Right lobe of liver (tissue), 6 donors: ENCODE measurements at regions not wholly inside any gene's neighbourhood (a gene's known extent, or its start where the extent isn't known, plus 50 kb on each side); places are given as distances from the start of the nearest gene placed in this dataset.

Experiments
- ATAC-seq, 4 donors: fragments of 200-7000 bp; cut with Tn5 transposase; one replicate each; pipeline ENCODE4 v1.9.1; 2020; ENCODE audit warnings: mild to moderate bottlenecking in 4 of 4, moderate library complexity in 4 of 4
- DNase-seq, 3 donors: peaks; one replicate each; pipeline ENCODE4 v3.0.0-alpha.2; 2020
- H3K27ac ChIP-seq, 3 donors: fragments of 200-600 bp; one replicate each; pipeline ENCODE4 v1.8.0; 2022
- H3K27me3 ChIP-seq, 2 donors: fragments of 200-600 bp; one replicate each; pipeline ENCODE4 v1.8.0; 2022
- H3K36me3 ChIP-seq, 4 donors: fragments of 200-600 bp; sonication (generic) in 1 of 4; one replicate each; pipeline versions ENCODE4 v1.5.1 to v1.8.0; 2017 to 2022; ENCODE audit warnings: control low read depth in 1 of 4
- H3K4me1 ChIP-seq, 4 donors: fragments of 200-600 bp; sonication (generic) in 1 of 4; one replicate each; pipeline versions ENCODE4 v1.5.1 to v1.8.0; 2017 to 2022; ENCODE audit warnings: control low read depth in 1 of 4
- H3K4me3 ChIP-seq, 3 donors: fragments of 200-600 bp; one replicate each; pipeline ENCODE4 v1.8.0; 2022
- H3K9me3 ChIP-seq, 4 donors: fragments of 200-600 bp; sonication (generic) in 1 of 4; one replicate each; pipeline versions ENCODE4 v1.5.1 to v1.8.0; 2017 to 2022; ENCODE audit warnings: control low read depth in 1 of 4
- POLR2A ChIP-seq: fragments of 450-650 bp; IDR thresholded peaks from one replicate; pipeline ENCODE4 v1.6.1; 2017; ENCODE audit warnings: antibody characterized with exemption, mild to moderate bottlenecking
- WGBS: methylation state at CpG from one replicate; pipeline ENCODE4 v1.1.6; 2018; ENCODE audit warnings: low coverage, low lambda C conversion rate; ENCODE audit not compliant: insufficient coverage; ENCODE audit errors: missing lambda C conversion rate; 5-methylcytosine and 5-hydroxymethylcytosine counted together
- intact Hi-C, 2 donors: fragments of 100-400 bp; cut with DNase I; formaldehyde crosslinking; loops; one replicate each; pipeline versions ENCODE4 v1.11.2 to v1.14.1; 2022
- TF ChIP-seq, protein P1 (sequence below), 4 donors: fragments of 200-600 bp in 3 of 4; fragments of 450-650 bp in 1 of 4; IDR thresholded peaks; one replicate each; pipeline versions ENCODE4 v1.5.1 to v1.8.0; 2016 to 2022; ENCODE audit warnings: antibody characterized with exemption in 4 of 4, mild to moderate bottlenecking in 2 of 4
- donor health status: DM: no; HTN: yes; CAD: no.
- donor health status: DM: no; HTN: no; CAD: no.
- donor health status: DM: no; HTN: no; CAD: no.
- donor health status: DM: no; HTN: yes; CAD: no.
- donor health status: DM: no; HTN: yes; CAD: no.

GRCh38 chr14:43362586-43362985 lies 1144.5 kb downstream of the FSCB start:
- intact Hi-C loops: no loop called here
- Histone ChIP-seq H3K36me3 (no peaks in the 10 kb centered on the region), H3K9me3 (no peaks in the 10 kb centered on the region), H3K27ac (no peak overlapping the region), H3K27me3 (no peaks in the 10 kb centered on the region), H3K4me3 (no peak overlapping the region), H3K4me1 (no peaks in the 10 kb centered on the region)
- ATAC-seq (no peak), DNase-seq (no peak)
- TF ChIP-seq, protein P1, sequence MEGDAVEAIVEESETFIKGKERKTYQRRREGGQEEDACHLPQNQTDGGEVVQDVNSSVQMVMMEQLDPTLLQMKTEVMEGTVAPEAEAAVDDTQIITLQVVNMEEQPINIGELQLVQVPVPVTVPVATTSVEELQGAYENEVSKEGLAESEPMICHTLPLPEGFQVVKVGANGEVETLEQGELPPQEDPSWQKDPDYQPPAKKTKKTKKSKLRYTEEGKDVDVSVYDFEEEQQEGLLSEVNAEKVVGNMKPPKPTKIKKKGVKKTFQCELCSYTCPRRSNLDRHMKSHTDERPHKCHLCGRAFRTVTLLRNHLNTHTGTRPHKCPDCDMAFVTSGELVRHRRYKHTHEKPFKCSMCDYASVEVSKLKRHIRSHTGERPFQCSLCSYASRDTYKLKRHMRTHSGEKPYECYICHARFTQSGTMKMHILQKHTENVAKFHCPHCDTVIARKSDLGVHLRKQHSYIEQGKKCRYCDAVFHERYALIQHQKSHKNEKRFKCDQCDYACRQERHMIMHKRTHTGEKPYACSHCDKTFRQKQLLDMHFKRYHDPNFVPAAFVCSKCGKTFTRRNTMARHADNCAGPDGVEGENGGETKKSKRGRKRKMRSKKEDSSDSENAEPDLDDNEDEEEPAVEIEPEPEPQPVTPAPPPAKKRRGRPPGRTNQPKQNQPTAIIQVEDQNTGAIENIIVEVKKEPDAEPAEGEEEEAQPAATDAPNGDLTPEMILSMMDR (IDR thresholded peaks at IDR 0.05): no peak
- no peak for TF ChIP-seq POLR2A
- no CpG with 5 or more reads among the region's 3 CpGs for WGBS

GRCh38 chr14:43361751-43362150 lies 1145.3 kb downstream of the FSCB start:
- no peaks in the 10 kb centered on the region for H3K27me3 ChIP-seq
- H3K4me1 ChIP-seq: no peaks in the 10 kb centered on the region
- no peak for DNase-seq
- ATAC-seq: no peak
- intact Hi-C loops: no loop called here
- no peak for TF ChIP-seq POLR2A
- TF ChIP-seq, protein P1 (IDR thresholded peaks at IDR 0.05): no peak
- H3K27ac ChIP-seq: no peak overlapping the region
- no peaks in the 10 kb centered on the region for H3K9me3 ChIP-seq
- no peak overlapping the region for H3K4me3 ChIP-seq
- no peaks in the 10 kb centered on the region for H3K36me3 ChIP-seq

DNA sequence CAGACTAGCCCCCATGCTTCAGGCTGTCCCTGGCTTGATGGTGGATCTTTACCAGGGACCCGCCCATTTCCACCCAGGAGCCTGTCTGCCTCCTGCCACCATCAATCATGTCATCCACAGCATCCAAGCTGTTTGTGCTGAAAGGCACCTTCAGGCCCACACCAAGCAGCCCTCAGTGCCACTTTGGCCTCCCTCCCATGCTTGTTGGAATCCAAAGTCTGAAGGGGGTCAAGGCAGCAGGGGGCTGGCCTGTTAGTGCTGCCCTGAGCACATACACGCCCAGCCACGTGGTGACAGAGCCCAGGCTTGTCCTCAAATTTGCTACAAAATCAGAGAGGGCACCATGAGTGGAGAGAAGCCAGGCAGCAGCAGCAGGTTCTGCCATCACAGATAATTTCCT lies 1146.8 kb downstream of the FSCB start:
- DNase-seq: no peak
- no peak overlapping the region for H3K4me3 ChIP-seq
- H3K27me3 ChIP-seq: no peaks in the 10 kb centered on the region
- intact Hi-C loops: no loop called here
- no peak overlapping the region for H3K27ac ChIP-seq
- no peaks in the 10 kb centered on the region for H3K4me1 ChIP-seq
- 29% methylated on average over 2 of the region's 3 CpGs for WGBS
- H3K36me3 ChIP-seq: no peaks in the 10 kb centered on the region
- no peaks in the 10 kb centered on the region for H3K9me3 ChIP-seq
- ATAC-seq: no peak
- no peak for TF ChIP-seq POLR2A
- TF ChIP-seq, protein P1 (IDR thresholded peaks at IDR 0.05): no peak

DNA sequence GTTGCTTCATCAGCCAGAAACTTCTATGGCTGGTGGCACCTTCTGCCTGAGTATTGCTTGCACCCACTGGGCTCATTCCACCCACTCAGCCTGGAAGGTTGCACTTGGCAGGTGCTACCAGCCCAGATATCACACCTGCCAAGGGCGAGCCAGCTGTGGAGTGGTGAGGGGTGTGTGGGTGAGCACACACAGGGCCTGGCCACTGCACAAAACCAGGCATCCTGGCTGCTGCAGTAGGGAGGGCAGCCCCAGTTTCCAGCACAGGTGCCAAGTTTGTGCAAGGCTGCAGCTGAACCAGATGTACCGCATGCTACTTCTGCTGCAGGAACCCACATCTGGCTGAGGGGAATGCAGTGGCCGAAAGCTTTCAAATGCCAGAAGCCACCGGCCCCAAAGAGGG lies 1147.8 kb downstream of the FSCB start:
- ATAC-seq: no peak
- no peaks in the 10 kb centered on the region for H3K9me3 ChIP-seq
- H3K27ac ChIP-seq: no peak overlapping the region
- no peak for DNase-seq
- intact Hi-C loops: no loop called here
- 38% methylated on average over 1 of the region's 4 CpGs for WGBS
- TF ChIP-seq POLR2A: no peak
- TF ChIP-seq, protein P1 (IDR thresholded peaks at IDR 0.05): no peak
- no peaks in the 10 kb centered on the region for H3K27me3 ChIP-seq
- H3K4me3 ChIP-seq: no peak overlapping the region
- H3K4me1 ChIP-seq: no peaks in the 10 kb centered on the region
- H3K36me3 ChIP-seq: no peaks in the 10 kb centered on the region

DNA sequence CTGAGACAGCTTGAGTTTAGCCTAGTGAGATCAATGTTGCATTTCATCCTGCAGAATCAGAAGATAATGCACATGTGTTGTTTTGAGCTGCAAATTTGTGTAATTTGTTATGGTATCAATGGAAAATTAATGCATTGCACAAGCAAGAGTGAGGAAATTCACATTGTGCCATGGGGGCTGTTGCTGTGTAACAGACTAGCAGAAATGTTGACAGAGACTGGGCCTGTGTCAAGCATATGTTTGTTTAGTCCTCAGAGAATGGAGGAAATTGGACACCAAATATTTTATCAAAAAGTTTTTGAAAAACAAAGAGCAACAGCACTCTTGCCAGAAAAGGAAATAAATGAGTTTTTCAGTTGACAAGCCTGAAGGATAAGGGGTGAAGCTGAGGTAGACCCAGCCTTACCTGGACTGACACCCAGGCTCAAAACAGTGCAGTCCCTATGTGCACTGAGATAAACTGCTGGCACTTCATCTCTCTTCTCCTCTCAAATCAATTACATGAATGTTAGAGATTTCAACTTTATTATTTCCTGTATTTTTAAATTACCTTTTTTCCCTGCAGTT lies 1150.0 kb downstream of the FSCB start:
- Histone ChIP-seq H3K4me1 (no peaks in the 10 kb centered on the region), H3K36me3 (no peaks in the 10 kb centered on the region), H3K27me3 (no peaks in the 10 kb centered on the region), H3K4me3 (no peak overlapping the region), H3K27ac (no peak overlapping the region), H3K9me3 (no peaks in the 10 kb centered on the region)
- intact Hi-C loops: no loop called here
- DNase-seq: no peak
- no peak for TF ChIP-seq POLR2A
- peak in 3 of 4 donors; percentile 24 to 29 (median 28) for ATAC-seq
